ENCODE measurements at regions not wholly inside any gene's neighbourhood (a gene's known extent, or its start where the extent isn't known, plus 50 kb on each side); places are given as distances from the start of the nearest gene placed in this dataset.
"Not testable (repeated sequence)": the region's sequence is repeated elsewhere in the genome, so short reads cannot be mapped to it uniquely, and the experiment has no call there.

DNA sequence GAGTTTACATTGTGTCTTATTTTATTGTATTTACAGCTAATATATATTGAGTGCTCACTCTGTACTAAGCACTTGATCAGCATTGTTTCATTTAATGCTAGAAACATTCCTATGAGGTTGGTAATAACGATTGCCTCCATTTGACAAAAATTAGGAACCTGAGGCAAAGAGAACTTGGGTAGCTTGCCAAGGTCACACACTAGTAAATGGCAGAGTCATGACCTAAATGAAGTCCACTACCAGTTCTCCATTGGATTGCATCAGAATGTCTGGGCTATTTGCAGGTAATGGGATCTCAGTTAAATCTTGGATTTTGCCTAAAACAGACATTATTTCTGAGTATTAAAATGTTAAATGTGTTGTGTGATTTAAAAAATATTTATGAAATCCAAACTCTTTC, 65.8 kb upstream of the CRIM1 start:
- H3K4me1 ChIP-seq (ENCODE audit: control insufficient read depth in 5 of 5, insufficient read depth in 5 of 5, low read length in 5 of 5): no peaks in the 10 kb centered on the region
- H3K4me3 ChIP-seq: no peak overlapping the region
- H3K9me3 ChIP-seq (ENCODE audit: control insufficient read depth in 4 of 4, insufficient read depth in 3 of 4, low read length in 3 of 4): no peaks in the 10 kb centered on the region
- H3K9ac ChIP-seq (ENCODE audit: insufficient read depth in 1 of 2, low read length in 2 of 2): no peak overlapping the region
- DNase-seq (no peak), ATAC-seq (ENCODE audit: insufficient read depth, low FRiP score) (no peak)
- no peaks in the 10 kb centered on the region for H3K27me3 ChIP-seq (ENCODE audit: control insufficient read depth in 3 of 3, insufficient read depth in 3 of 3, low read length in 2 of 3)
- WGBS, 2 donors: 87 to 97% methylated on average over 1 of the region's 1 CpG
- H3K27ac ChIP-seq (ENCODE audit: low read depth in 1 of 2, low read length in 1 of 2): no peak overlapping the region
- TF ChIP-seq, protein P1, sequence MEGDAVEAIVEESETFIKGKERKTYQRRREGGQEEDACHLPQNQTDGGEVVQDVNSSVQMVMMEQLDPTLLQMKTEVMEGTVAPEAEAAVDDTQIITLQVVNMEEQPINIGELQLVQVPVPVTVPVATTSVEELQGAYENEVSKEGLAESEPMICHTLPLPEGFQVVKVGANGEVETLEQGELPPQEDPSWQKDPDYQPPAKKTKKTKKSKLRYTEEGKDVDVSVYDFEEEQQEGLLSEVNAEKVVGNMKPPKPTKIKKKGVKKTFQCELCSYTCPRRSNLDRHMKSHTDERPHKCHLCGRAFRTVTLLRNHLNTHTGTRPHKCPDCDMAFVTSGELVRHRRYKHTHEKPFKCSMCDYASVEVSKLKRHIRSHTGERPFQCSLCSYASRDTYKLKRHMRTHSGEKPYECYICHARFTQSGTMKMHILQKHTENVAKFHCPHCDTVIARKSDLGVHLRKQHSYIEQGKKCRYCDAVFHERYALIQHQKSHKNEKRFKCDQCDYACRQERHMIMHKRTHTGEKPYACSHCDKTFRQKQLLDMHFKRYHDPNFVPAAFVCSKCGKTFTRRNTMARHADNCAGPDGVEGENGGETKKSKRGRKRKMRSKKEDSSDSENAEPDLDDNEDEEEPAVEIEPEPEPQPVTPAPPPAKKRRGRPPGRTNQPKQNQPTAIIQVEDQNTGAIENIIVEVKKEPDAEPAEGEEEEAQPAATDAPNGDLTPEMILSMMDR (IDR thresholded peaks at IDR 0.05; ENCODE audit: control extremely low read depth, extremely low read depth): no peak
- no peaks in the 10 kb centered on the region for H3K36me3 ChIP-seq (ENCODE audit: control insufficient read depth in 4 of 4, insufficient read depth in 4 of 4, low read length in 4 of 4)

DNA sequence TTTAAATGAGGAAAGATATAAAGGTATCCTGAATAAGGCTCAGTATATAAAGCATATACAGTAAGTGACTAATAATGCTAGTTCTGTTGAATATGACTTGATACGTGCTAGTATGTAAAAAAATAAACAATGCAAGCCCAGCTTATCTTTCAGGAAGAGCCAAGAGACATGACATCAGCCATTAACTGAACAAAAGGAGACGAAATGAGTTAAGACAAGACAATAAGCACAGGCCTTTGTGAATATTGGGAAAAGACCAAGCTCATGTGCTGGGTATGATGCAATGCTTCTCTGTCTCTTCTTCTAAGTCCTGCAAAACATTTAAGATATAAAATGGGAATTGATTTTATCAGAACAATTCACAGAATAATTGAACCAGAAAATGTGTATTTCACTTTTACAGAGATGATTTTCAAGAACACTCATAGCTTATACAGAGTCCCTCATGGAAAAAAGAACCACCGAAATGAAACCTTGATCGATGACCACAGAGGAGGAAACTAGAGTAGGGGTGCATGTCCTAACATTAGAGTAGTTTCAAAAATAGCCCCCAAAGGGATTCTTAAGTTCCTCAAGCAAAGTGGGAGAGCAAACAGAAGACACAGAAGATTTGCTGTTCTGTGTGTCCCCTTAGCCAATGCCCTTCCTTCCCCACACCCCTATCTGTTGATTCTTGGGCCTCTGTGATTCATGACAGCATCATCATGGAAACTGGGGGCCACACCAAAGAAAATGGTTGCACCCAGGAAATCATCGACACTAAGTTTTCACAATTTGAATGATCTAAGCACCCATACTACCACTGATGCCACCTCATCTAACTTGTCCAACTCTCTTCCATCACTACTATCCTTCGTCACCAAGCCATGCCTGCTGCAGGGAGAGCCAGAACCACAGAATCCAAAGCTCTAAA, 68.0 kb upstream of the CRIM1 start:
- Histone ChIP-seq H3K36me3 (ENCODE audit: control insufficient read depth in 4 of 4, insufficient read depth in 4 of 4, low read length in 4 of 4) (no peaks in the 10 kb centered on the region), H3K9me3 (ENCODE audit: control insufficient read depth in 4 of 4, insufficient read depth in 3 of 4, low read length in 3 of 4) (peaks cover 0 to 2% (median 0%) of the 10 kb centered on the region in 4 donors), H3K4me3 (no peak overlapping the region), H3K27ac (ENCODE audit: low read depth in 1 of 2, low read length in 1 of 2) (no peak overlapping the region), H3K27me3 (ENCODE audit: control insufficient read depth in 3 of 3, insufficient read depth in 3 of 3, low read length in 2 of 3) (no peaks in the 10 kb centered on the region), H3K9ac (ENCODE audit: insufficient read depth in 1 of 2, low read length in 2 of 2) (no peak overlapping the region), H3K4me1 (ENCODE audit: control insufficient read depth in 5 of 5, insufficient read depth in 5 of 5, low read length in 5 of 5) (no peaks in the 10 kb centered on the region)
- TF ChIP-seq, protein P1 (IDR thresholded peaks at IDR 0.05; ENCODE audit: control extremely low read depth, extremely low read depth): no peak
- ATAC-seq (ENCODE audit: insufficient read depth, low FRiP score) (no peak), DNase-seq (no peak)
- WGBS, 2 donors: 80 to 85% methylated on average over 6 of the region's 6 CpGs

DNA sequence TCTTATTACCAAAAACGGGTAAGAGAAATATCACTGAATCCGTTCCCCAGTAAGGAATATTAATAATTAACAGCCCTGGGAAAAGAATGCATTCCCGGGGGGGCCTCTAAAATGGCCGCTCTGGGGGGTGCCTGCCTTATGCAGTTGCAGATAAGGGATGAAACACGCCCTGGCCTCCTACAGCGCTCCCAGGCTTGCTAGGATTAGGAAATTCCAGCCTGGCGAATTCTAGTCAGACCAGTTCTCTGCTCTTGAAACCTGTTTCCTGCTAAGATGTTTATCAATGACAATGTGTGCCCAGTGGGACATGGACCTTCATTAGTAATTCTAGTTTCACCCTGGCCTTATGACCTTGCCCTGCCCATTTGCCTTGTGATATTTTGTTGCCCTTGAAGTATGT, 76.1 kb upstream of the CRIM1 start:
- DNase-seq; ATAC-seq (ENCODE audit: insufficient read depth, low FRiP score); H3K36me3 ChIP-seq (ENCODE audit: control insufficient read depth in 4 of 4, insufficient read depth in 4 of 4, low read length in 4 of 4); H3K9ac ChIP-seq (ENCODE audit: insufficient read depth in 1 of 2, low read length in 2 of 2); H3K27ac ChIP-seq (ENCODE audit: low read depth in 1 of 2, low read length in 1 of 2); H3K27me3 ChIP-seq (ENCODE audit: control insufficient read depth in 3 of 3, insufficient read depth in 3 of 3, low read length in 2 of 3); H3K4me1 ChIP-seq (ENCODE audit: control insufficient read depth in 5 of 5, insufficient read depth in 5 of 5, low read length in 5 of 5); H3K4me3 ChIP-seq: not testable (repeated sequence)
- WGBS, 2 donors: 80 to 91% methylated on average over 7 of the region's 7 CpGs
- H3K9me3 ChIP-seq (ENCODE audit: control insufficient read depth in 4 of 4, insufficient read depth in 3 of 4, low read length in 3 of 4): peaks cover 0 to 11% (median 0%) of the 10 kb centered on the region in 4 donors

DNA sequence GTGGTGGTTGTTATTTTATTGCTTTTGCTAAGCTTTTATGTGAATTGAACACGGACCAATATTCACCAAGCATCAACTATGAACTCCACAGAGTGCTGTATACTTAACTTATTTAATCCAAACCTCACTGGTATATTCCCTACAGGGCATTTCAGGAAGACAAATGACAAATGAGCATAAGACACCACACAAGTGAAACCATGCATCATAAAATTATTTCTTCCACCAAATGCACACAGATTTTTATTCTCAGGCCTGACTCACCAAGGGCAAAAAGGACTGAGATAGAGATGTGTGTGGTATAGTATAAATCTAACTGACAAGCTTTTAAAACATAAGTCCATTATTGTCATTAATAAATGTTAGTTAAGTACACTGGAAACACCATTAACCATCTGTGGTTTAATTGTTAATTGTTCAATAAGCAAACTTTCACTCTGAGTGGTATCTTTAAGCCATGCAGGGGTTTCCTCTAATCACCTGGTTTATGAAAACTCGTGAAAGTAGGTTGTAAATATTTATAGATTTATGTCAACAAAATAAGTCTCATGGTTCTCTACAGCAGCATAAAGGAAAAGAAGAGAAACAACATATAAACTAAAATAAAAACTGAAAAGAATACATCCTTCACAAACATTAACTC, 77.6 kb upstream of the CRIM1 start:
- WGBS, 2 donors: 57 to 72% methylated on average over 2 of the region's 2 CpGs
- peaks cover 0 to 11% (median 0%) of the 10 kb centered on the region in 4 donors for H3K9me3 ChIP-seq (ENCODE audit: control insufficient read depth in 4 of 4, insufficient read depth in 3 of 4, low read length in 3 of 4)
- no peak overlapping the region for H3K9ac ChIP-seq (ENCODE audit: insufficient read depth in 1 of 2, low read length in 2 of 2)

More for the DNA sequence above, 77.6 kb upstream of the CRIM1 start:
- TF ChIP-seq, protein P1 (IDR thresholded peaks at IDR 0.05; ENCODE audit: control extremely low read depth, extremely low read depth): no peak
- Histone ChIP-seq H3K4me1 (ENCODE audit: control insufficient read depth in 5 of 5, insufficient read depth in 5 of 5, low read length in 5 of 5) (no peaks in the 10 kb centered on the region), H3K27ac (ENCODE audit: low read depth in 1 of 2, low read length in 1 of 2) (no peak overlapping the region), H3K4me3 (no peak overlapping the region), H3K36me3 (ENCODE audit: control insufficient read depth in 4 of 4, insufficient read depth in 4 of 4, low read length in 4 of 4) (no peaks in the 10 kb centered on the region), H3K27me3 (ENCODE audit: control insufficient read depth in 3 of 3, insufficient read depth in 3 of 3, low read length in 2 of 3) (no peaks in the 10 kb centered on the region)
- ATAC-seq (ENCODE audit: insufficient read depth, low FRiP score) (no peak), DNase-seq (no peak)

Measured in lung (tissue), 11 donors.